ENCODE measurements at regions not wholly inside any gene's neighbourhood (a gene's known extent, or its start where the extent isn't known, plus 50 kb on each side); places are given as distances from the start of the nearest gene placed in this dataset.

DNA sequence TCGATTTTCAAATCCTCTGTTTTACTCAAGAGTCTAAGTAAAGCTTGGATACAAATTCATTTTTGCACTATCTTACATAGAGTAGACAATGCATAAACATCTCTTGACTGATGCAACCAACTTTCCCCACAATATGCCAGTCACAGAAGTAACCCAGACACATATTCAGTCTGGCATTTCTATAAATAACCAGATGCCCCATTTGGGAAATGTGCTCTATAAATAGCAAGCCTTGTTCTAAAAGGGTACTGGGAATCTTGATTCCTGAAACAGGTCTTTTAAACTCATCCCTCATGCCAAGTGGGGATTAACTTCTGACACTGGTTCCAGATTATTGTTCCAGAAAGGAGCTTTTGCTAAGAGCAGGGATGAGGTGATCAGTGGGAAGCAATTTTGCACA, 411.7 kb downstream of the EPM2A start:
- no peak overlapping the region for H2BK12ac ChIP-seq (ENCODE audit: low read depth, low read length)
- H3K23ac ChIP-seq (ENCODE audit: insufficient read length) = no peak overlapping the region
- H3K27ac ChIP-seq (ENCODE audit: low read depth, low read length) = no peak overlapping the region
- no peak overlapping the region for H4K5ac ChIP-seq (ENCODE audit: insufficient read length, low read depth, low read length)
- no peak overlapping the region for H2BK20ac ChIP-seq (ENCODE audit: low read length)
- H4K8ac ChIP-seq (ENCODE audit: extremely low read depth, insufficient read depth, low read length) = no peak overlapping the region
- H3K79me2 ChIP-seq (ENCODE audit: control insufficient read depth in 1 of 2, insufficient read depth in 2 of 2, low read length in 2 of 2) = no peaks in the 10 kb centered on the region
- H2BK5ac ChIP-seq (ENCODE audit: low read depth, low read length) = no peak overlapping the region
- POLR2A ChIA-PET (ENCODE audit: partially characterized antibody) = no interaction called here
- no peak overlapping the region for H3K9ac ChIP-seq (replicated peaks in 1 of 4; ENCODE audit: extremely low read depth in 1 of 4, low read depth in 3 of 4, low read length in 3 of 4)
- no peaks in the 10 kb centered on the region for H3K27me3 ChIP-seq (replicated peaks in 1 of 4; ENCODE audit: control insufficient read depth in 3 of 4, extremely low read depth in 1 of 4, insufficient read depth in 3 of 4, low read length in 3 of 4)
- H3K23me2 ChIP-seq (ENCODE audit: low read depth, low read length) = no peaks in the 10 kb centered on the region
- no peak for TF ChIP-seq SP4 (IDR thresholded peaks at IDR 0.05; ENCODE audit: low read length)
- H3K79me1 ChIP-seq (ENCODE audit: low read depth, low read length) = no peaks in the 10 kb centered on the region
- WGBS, 2 experiments (ENCODE audit: extremely low coverage in 1 of 2, insufficient coverage in 1 of 2, insufficient read length in 1 of 2, insufficient replicate concordance in 2 of 2, low coverage in 1 of 2, low lambda C conversion rate in 2 of 2, missing lambda C conversion rate in 1 of 2) = 100% methylated on average over 1 of the region's 1 CpG; no CpG with 5 or more reads in 1 of the 2 experiments
- no peak for FAIRE-seq
- H3K4me1 ChIP-seq (replicated peaks in 1 of 4; ENCODE audit: control insufficient read depth in 3 of 4, insufficient read depth in 4 of 4, low read length in 3 of 4) = no peaks in the 10 kb centered on the region
- no peak overlapping the region for H3K18ac ChIP-seq (ENCODE audit: extremely low read depth, low read length)
- CTCF ChIA-PET (ENCODE audit: partially characterized antibody) = no interaction called here
- no peak overlapping the region for H3K56ac ChIP-seq (replicated peaks; ENCODE audit: insufficient read length, low read depth, low read length)
- DNase-seq (ENCODE audit: low read depth in 1 of 2, low spot score in 2 of 2) = no peak
- H2AFZ ChIP-seq (ENCODE audit: low read length) = no peak overlapping the region
- no peak overlapping the region for H2AK5ac ChIP-seq (ENCODE audit: low read depth, low read length)
- no peak overlapping the region for H3K4me2 ChIP-seq (ENCODE audit: insufficient read depth in 1 of 2, low read depth in 2 of 2, low read length in 2 of 2)
- no peak overlapping the region for H4K91ac ChIP-seq (replicated peaks; ENCODE audit: insufficient read length, low read length)
- no peaks in the 10 kb centered on the region for H4K20me1 ChIP-seq (replicated peaks in 1 of 2; ENCODE audit: control insufficient read depth in 1 of 2, insufficient read depth in 2 of 2, low read length in 2 of 2)
- H3K9me3 ChIP-seq (ENCODE audit: insufficient read depth in 2 of 2, low read depth in 1 of 2, low read length in 1 of 2) = no peaks in the 10 kb centered on the region
- no peak overlapping the region for H3K4me3 ChIP-seq (ENCODE audit: extremely low read depth in 1 of 4, insufficient read depth in 2 of 4, low read depth in 3 of 4, low read length in 4 of 4)
- no peak overlapping the region for H2BK15ac ChIP-seq (ENCODE audit: low read length)
- no peak overlapping the region for H3K14ac ChIP-seq (ENCODE audit: insufficient read length)
- no peaks in the 10 kb centered on the region for H3K36me3 ChIP-seq (ENCODE audit: control insufficient read depth in 2 of 4, insufficient read depth in 4 of 4, low read length in 3 of 4)
- H3K4ac ChIP-seq (replicated peaks; ENCODE audit: insufficient read length, low read depth, low read length) = no peak overlapping the region
- H2BK120ac ChIP-seq (replicated peaks; ENCODE audit: low read depth, low read length) = no peak overlapping the region

All from H1 (cell line).